ENCODE measurements at regions not wholly inside any gene's neighbourhood (a gene's known extent, or its start where the extent isn't known, plus 50 kb on each side); places are given as distances from the start of the nearest gene placed in this dataset.

GRCh38 chr13:77986713-77987112, 68.1 kb upstream of the EDNRB start:
- TF ChIP-seq CTCF (IDR thresholded peaks at IDR 0.05) (no peak), POLR2A (IDR thresholded peaks at IDR 0.05) (no peak), POLR2AphosphoS5 (IDR thresholded peaks at IDR 0.05) (no peak)

All from prostate gland (tissue), 2 donors.